Endothelial cell of umbilical vein (primary cell): ENCODE measurements at regions not wholly inside any gene's neighbourhood (a gene's known extent, or its start where the extent isn't known, plus 50 kb on each side); places are given as distances from the start of the nearest gene placed in this dataset.

ENCODE experiments used
- BruUV-seq: library from RNA; stranded (reverse); fragments of 400-500 nt; replicated peaks from 2 replicates; lab custom pipeline; 2021; lab: Mats Ljungman, UMichigan
- CTCF ChIA-PET: fragments of 300-600, 350-600 bp; sonication (Branson Sonifier 250); formaldehyde crosslinking; loops from one replicate; lab custom pipeline; 2021; ENCODE audit warnings: antibody characterized with exemption, inconsistent platforms; lab: Charles Lee
- POLR2A ChIA-PET: fragments of 300-600, 350-600 bp; sonication (Branson Sonifier 250); formaldehyde crosslinking; loops from one replicate; lab custom pipeline; 2021; ENCODE audit warnings: antibody characterized with exemption, inconsistent platforms; lab: Charles Lee
- DNase-seq: peaks from one replicate; pipeline ENCODE4 v3.0.0-alpha.2; 2011; ENCODE audit warnings: low read depth, low spot score
- FAIRE-seq: peaks from 2 replicates; lab custom pipeline; 2011; peaks lifted over from hg19 to GRCh38; lab: Jason Lieb, UNC
- H2AFZ ChIP-seq: 2 replicates; pipeline ENCODE4 v1.6.0; 2012; ENCODE audit warnings: low read depth, low read length, control low read depth, inconsistent platforms
- H3K27ac ChIP-seq: 2 replicates; pipeline ENCODE4 v1.5.1; 2011; ENCODE audit warnings: low read depth, mild to moderate bottlenecking, control low read depth, low read length, moderate library complexity; ENCODE audit not compliant: insufficient read depth
- H3K27me3 ChIP-seq, 2 experiments: 2 replicates each; pipeline versions ENCODE4 v1.6.0 to v1.6.1; 2011; ENCODE audit warnings: low read length in 2 of 2, mixed read lengths in 1 of 2; ENCODE audit not compliant: control insufficient read depth in 2 of 2, insufficient read depth in 2 of 2
- H3K36me3 ChIP-seq, 2 experiments: 2 replicates in 1 of 2; 3 replicates in 1 of 2; pipeline ENCODE4 v1.5.1; 2011; ENCODE audit warnings: low read length in 2 of 2, mild to moderate bottlenecking in 1 of 2, moderate library complexity in 1 of 2; ENCODE audit not compliant: control insufficient read depth in 2 of 2, insufficient read depth in 2 of 2; ENCODE audit errors: extremely low read depth in 1 of 2
- H3K4me1 ChIP-seq: 3 replicates; pipeline ENCODE4 v1.5.1; 2011; ENCODE audit warnings: mild to moderate bottlenecking, low read length; ENCODE audit not compliant: control insufficient read depth, insufficient read depth; ENCODE audit errors: extremely low read depth
- H3K4me2 ChIP-seq: 2 replicates; pipeline ENCODE4 v1.6.1; 2011; ENCODE audit warnings: low read length, control low read depth, mixed read lengths; ENCODE audit not compliant: insufficient read depth
- H3K4me3 ChIP-seq, 3 experiments: fragments of 200-600 bp in 1 of 3; sonication (generic), shearing (Covaris generic) in 1 of 3; replicated peaks in 1 of 3; 2 replicates each; pipeline ENCODE4 v1.5.1; 2011 to 2016; ENCODE audit warnings: control low read depth in 3 of 3, low read length in 3 of 3, mild to moderate bottlenecking in 2 of 3, inconsistent platforms in 1 of 3, low read depth in 1 of 3, moderate library complexity in 1 of 3; ENCODE audit not compliant: insufficient read depth in 1 of 3
- H3K79me2 ChIP-seq: 2 replicates; pipeline ENCODE4 v1.6.0; 2012; ENCODE audit warnings: low read length, inconsistent platforms; ENCODE audit not compliant: control insufficient read depth, insufficient read depth
- H3K9ac ChIP-seq: replicated peaks from 2 replicates; pipeline ENCODE3; 2011; ENCODE audit warnings: low read length, control low read depth; ENCODE audit not compliant: insufficient read depth; ENCODE audit errors: extremely low read depth
- H3K9me1 ChIP-seq: replicated peaks from 3 replicates; pipeline ENCODE4 v1.6.0; 2011; ENCODE audit warnings: mild to moderate bottlenecking, low read length; ENCODE audit not compliant: control insufficient read depth, insufficient read depth; ENCODE audit errors: extremely low read depth
- H3K9me3 ChIP-seq: replicated peaks from 2 replicates; pipeline ENCODE4 v1.5.1; 2012; ENCODE audit warnings: low read length, inconsistent platforms; ENCODE audit not compliant: control insufficient read depth, insufficient read depth
- H4K20me1 ChIP-seq: replicated peaks from 2 replicates; pipeline ENCODE3; 2011; ENCODE audit warnings: mild to moderate bottlenecking, low read length; ENCODE audit not compliant: control insufficient read depth, insufficient read depth; ENCODE audit errors: extremely low read depth
- CTCF ChIP-seq, 2 donors: IDR thresholded peaks; 1 replicate in 1 of 2; 2 replicates in 1 of 2; pipeline ENCODE4 v1.5.1; 2011; ENCODE audit warnings: low read length in 2 of 2, mild to moderate bottlenecking in 2 of 2, moderate library complexity in 2 of 2, control low read depth in 1 of 2, inconsistent platforms in 1 of 2, low read depth in 1 of 2; ENCODE audit not compliant: insufficient read depth in 1 of 2; ENCODE audit errors: extremely low read depth in 1 of 2
- EZH2 ChIP-seq: IDR thresholded peaks from 2 replicates; pipeline ENCODE4 v1.6.1; 2012; ENCODE audit warnings: borderline replicate concordance, low read depth, mild to moderate bottlenecking, moderate library complexity, low read length, inconsistent platforms; ENCODE audit not compliant: severe bottlenecking
- FOS ChIP-seq: IDR thresholded peaks from 2 replicates; pipeline ENCODE4 v1.6.1; 2011; ENCODE audit warnings: mild to moderate bottlenecking, low read length, moderate library complexity, borderline replicate concordance; ENCODE audit not compliant: insufficient read depth
- GATA2 ChIP-seq: IDR thresholded peaks from 2 replicates; pipeline ENCODE4 v1.7.0; 2011; ENCODE audit warnings: low read depth, mild to moderate bottlenecking, moderate library complexity, mixed read lengths, low read length; ENCODE audit not compliant: insufficient read length, insufficient read depth
- JUN ChIP-seq: IDR thresholded peaks from 2 replicates; pipeline ENCODE4 v1.6.1; 2011; ENCODE audit warnings: borderline replicate concordance, low read depth; ENCODE audit not compliant: insufficient read length, insufficient read depth
- MYC ChIP-seq: IDR thresholded peaks from one replicate; pipeline ENCODE4 v1.6.1; 2011; ENCODE audit warnings: mild to moderate bottlenecking, low read depth, low read length
- POLR2A ChIP-seq: IDR thresholded peaks from 2 replicates; pipeline ENCODE4 v1.6.1; 2012; ENCODE audit warnings: low read depth, mild to moderate bottlenecking, control low read depth, low read length
- POLR2AphosphoS5 ChIP-seq: IDR thresholded peaks from 2 replicates; pipeline ENCODE4 v1.6.1; 2012; ENCODE audit warnings: low read depth, mild to moderate bottlenecking, control low read depth, low read length, moderate library complexity; ENCODE audit not compliant: insufficient read depth
- dilution Hi-C: fragments of 300-500 bp; cut with MboI; formaldehyde crosslinking; loops from one replicate; pipeline ENCODE4 v1.15.0; 2019; ENCODE audit warnings: low sequenced_read_pairs; ENCODE audit not compliant: extremely low pct_ligation_motif_present
- intact Hi-C: fragments of 100-400 bp; cut with micrococcal nuclease; formaldehyde crosslinking; loops from one replicate; pipeline ENCODE4 v1.10.0; 2022
- TF ChIP-seq, protein P1 (sequence below): IDR thresholded peaks from 2 replicates; pipeline ENCODE4 v1.6.1; 2011; ENCODE audit not compliant: insufficient read depth, insufficient read length

GRCh38 chr15:77695548-77695947, 62.8 kb upstream of the LINGO1 start:
- Histone ChIP-seq H3K4me3 (no peak overlapping the region), H3K9me1 (no peaks in the 10 kb centered on the region), H3K79me2 (no peaks in the 10 kb centered on the region), H2AFZ (no peak overlapping the region), H4K20me1 (no peaks in the 10 kb centered on the region), H3K27me3 (peaks cover 7 to 8% of the 10 kb centered on the region in 2 experiments), H3K27ac (no peak overlapping the region), H3K36me3 (no peaks in the 10 kb centered on the region), H3K4me1 (no peaks in the 10 kb centered on the region), H3K9ac (no peak overlapping the region), H3K9me3 (no peaks in the 10 kb centered on the region), H3K4me2 (no peak overlapping the region)
- FAIRE-seq: no peak
- intact Hi-C loops: no loop called here
- TF ChIP-seq, protein P1, sequence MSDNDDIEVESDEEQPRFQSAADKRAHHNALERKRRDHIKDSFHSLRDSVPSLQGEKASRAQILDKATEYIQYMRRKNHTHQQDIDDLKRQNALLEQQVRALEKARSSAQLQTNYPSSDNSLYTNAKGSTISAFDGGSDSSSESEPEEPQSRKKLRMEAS: no peak
- TF ChIP-seq POLR2A (no peak), POLR2AphosphoS5 (no peak), JUN (no peak), GATA2 (no peak)
- ChIA-PET POLR2A (no interaction called here), CTCF (no interaction called here)
- DNase-seq: no peak
- BruUV-seq: no TSS peak
- dilution Hi-C loops: no loop called here

GRCh38 chr15:77693576-77693975, 60.9 kb upstream of the LINGO1 start:
- Histone ChIP-seq H2AFZ (no peak overlapping the region), H3K4me3 (no peak overlapping the region), H3K27ac (no peak overlapping the region), H3K4me1 (no peaks in the 10 kb centered on the region), H3K9me1 (no peaks in the 10 kb centered on the region), H3K4me2 (no peak overlapping the region), H3K9ac (no peak overlapping the region), H3K27me3 (peaks cover 7 to 8% of the 10 kb centered on the region in 2 experiments), H3K36me3 (no peaks in the 10 kb centered on the region), H3K9me3 (no peaks in the 10 kb centered on the region), H4K20me1 (no peaks in the 10 kb centered on the region), H3K79me2 (no peaks in the 10 kb centered on the region)
- FAIRE-seq (no peak), DNase-seq (no peak)
- dilution Hi-C loops (no loop called here), intact Hi-C loops (no loop called here)
- no TSS peak for BruUV-seq
- CTCF ChIA-PET: no interaction called here
- POLR2A ChIA-PET: no interaction called here
- TF ChIP-seq POLR2AphosphoS5 (no peak), POLR2A (no peak), GATA2 (no peak), FOS (no peak), EZH2 (no peak), CTCF (IDR thresholded peaks at IDR 0.05; ENCODE audit: extremely low read depth in 1 of 2, insufficient read depth in 1 of 2, low read depth in 1 of 2, low read length in 2 of 2) (no peak), JUN (no peak), MYC (no peak)
- TF ChIP-seq, protein P1: no peak
